Fibroblast of villous mesenchyme (primary cell): ENCODE measurements at regions not wholly inside any gene's neighbourhood (a gene's known extent, or its start where the extent isn't known, plus 50 kb on each side); places are given as distances from the start of the nearest gene placed in this dataset.
"Not testable (repeated sequence)": the region's sequence is repeated elsewhere in the genome, so short reads cannot be mapped to it uniquely, and the experiment has no call there.

Experiments used
- DNase-seq: peaks from one replicate; pipeline ENCODE4 v3.0.0-alpha.2; 2010; ENCODE audit warnings: low read depth
- H3K4me3 ChIP-seq: 2 replicates; pipeline ENCODE4 v1.5.1; 2011; ENCODE audit warnings: low read depth, mild to moderate bottlenecking, low read length
- CTCF ChIP-seq: IDR thresholded peaks from 2 replicates; pipeline ENCODE4 v1.5.1; 2012; ENCODE audit warnings: low read depth, mild to moderate bottlenecking, low read length; ENCODE audit not compliant: insufficient read depth

- TF ChIP-seq CTCF = no peak
- H3K4me3 ChIP-seq = no peak overlapping the region
- DNase-seq = no peak
These were observed 410.8 kb upstream of the ZNF804A start for GRCh38 chr2:184187421-184187971.

DNA sequence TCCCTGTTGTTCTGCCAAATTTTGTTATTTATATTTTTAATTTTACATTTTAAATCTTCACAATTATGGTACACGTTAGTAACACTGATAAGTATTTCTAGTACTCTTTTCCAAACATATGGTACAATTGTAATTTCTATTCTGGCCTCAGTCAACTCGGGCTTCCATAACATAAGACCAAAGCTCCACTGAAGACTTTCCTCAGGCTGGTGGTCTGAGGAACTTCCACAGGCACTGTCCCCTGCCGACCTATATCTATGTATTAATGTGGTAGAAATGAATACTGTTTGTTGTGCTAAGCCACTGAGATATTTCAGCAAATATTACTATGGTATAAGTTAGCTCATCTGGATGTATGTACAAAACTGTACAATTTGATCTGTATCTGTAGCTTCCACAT lies 407.6 kb upstream of the ZNF804A start:
- DNase-seq = no peak
- no peak overlapping the region for H3K4me3 ChIP-seq
- TF ChIP-seq CTCF = no peak

GRCh38 chr2:184192649-184193048 lies 405.7 kb upstream of the ZNF804A start:
- no peak for DNase-seq

GRCh38 chr2:184197413-184197812 lies 400.9 kb upstream of the ZNF804A start:
- no peak for TF ChIP-seq CTCF
- DNase-seq = no peak
- H3K4me3 ChIP-seq = no peak overlapping the region

More at GRCh38 chr2:184192649-184193048, 405.7 kb upstream of the ZNF804A start:
- H3K4me3 ChIP-seq = no peak overlapping the region
- TF ChIP-seq CTCF = no peak

- H3K4me3 ChIP-seq, DNase-seq: not testable (repeated sequence)
These were observed 399.5 kb upstream of the ZNF804A start for GRCh38 chr2:184198791-184199190.

DNA sequence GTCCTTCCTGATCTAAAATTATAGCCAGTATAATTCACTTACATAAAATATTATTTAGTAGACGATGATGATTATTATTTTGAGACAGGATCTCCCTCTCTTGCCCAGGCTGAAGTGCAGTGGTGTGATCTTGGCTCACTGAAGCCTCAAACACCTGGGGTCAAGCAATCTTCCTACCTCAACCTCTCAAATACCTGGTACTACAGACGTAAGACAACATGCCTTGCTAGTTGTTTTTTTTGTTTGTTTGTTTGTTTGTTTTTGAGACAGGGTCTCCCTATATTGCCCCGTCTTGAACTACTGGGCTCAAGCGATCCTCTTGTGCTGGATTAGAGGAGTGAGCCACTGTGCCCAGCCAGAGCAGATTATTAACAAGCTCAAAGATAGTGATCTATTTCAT lies 399.1 kb upstream of the ZNF804A start:
- no peak for TF ChIP-seq CTCF
- no peak overlapping the region for H3K4me3 ChIP-seq

DNA sequence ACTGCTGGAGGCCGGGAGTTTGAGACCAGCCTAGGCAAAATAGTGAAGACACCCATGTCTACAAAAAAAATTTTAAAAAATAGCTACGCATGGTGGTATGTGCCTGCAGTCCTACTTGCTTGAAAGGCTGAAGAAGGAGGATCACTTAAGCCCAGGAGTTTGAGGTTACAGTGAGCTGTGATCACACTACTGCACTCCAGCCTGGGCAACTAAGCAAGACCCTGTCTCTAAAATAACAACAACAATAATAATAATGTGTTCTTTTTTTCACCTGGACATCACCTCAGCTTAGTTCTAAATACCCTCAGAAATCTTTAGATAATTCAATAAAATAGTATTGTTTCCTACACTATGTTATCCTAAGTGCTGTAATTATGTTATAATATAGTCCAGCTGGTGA lies 397.1 kb upstream of the ZNF804A start:
- no peak for DNase-seq
- H3K4me3 ChIP-seq = no peak overlapping the region
- no peak for TF ChIP-seq CTCF

More for the DNA sequence above, 399.1 kb upstream of the ZNF804A start:
- DNase-seq = no peak
